OCI-LY1 (cell line): ENCODE measurements at regions not wholly inside any gene's neighbourhood (a gene's known extent, or its start where the extent isn't known, plus 50 kb on each side); places are given as distances from the start of the nearest gene placed in this dataset.

Experiments
- H2AFZ ChIP-seq: fragments of 200-600 bp; sonication (generic), shearing (Covaris generic); 2 replicates; pipeline ENCODE4 v1.6.0; 2014; ENCODE audit warnings: antibody characterized with exemption, mild to moderate bottlenecking, low read length
- H3F3A ChIP-seq: fragments of 200-600 bp; sonication (generic), shearing (Covaris generic); 2 replicates; pipeline ENCODE4 v1.6.0; 2014; ENCODE audit warnings: mild to moderate bottlenecking, antibody characterized with exemption, low read length, moderate library complexity; ENCODE audit not compliant: insufficient read depth
- H3K27ac ChIP-seq: fragments of 200-600 bp; sonication (generic); 2 replicates; pipeline ENCODE4 v1.5.1; 2014; ENCODE audit warnings: low read length, mixed run types, mild to moderate bottlenecking, low read depth; ENCODE audit not compliant: poor library complexity, severe bottlenecking
- H3K27me3 ChIP-seq: fragments of 200-600 bp; sonication (generic); 2 replicates; pipeline ENCODE4 v1.6.0; 2014; ENCODE audit warnings: antibody characterized with exemption, mild to moderate bottlenecking, low read length, moderate library complexity; ENCODE audit not compliant: insufficient read depth
- H3K36me3 ChIP-seq: fragments of 200-600 bp; sonication (generic); 2 replicates; pipeline ENCODE4 v1.6.1; 2014; ENCODE audit warnings: mild to moderate bottlenecking, antibody characterized with exemption, low read length, moderate library complexity, mixed read lengths; ENCODE audit not compliant: insufficient read depth
- H3K4me1 ChIP-seq: fragments of 200-600 bp; sonication (generic); 2 replicates; pipeline ENCODE4 v1.5.1; 2014; ENCODE audit warnings: mild to moderate bottlenecking, low read length, moderate library complexity; ENCODE audit not compliant: insufficient read depth, severe bottlenecking
- H3K4me2 ChIP-seq: fragments of 200-600 bp; sonication (generic), shearing (Covaris generic); 2 replicates; pipeline ENCODE4 v1.6.1; 2014; ENCODE audit warnings: low read length
- H3K4me3 ChIP-seq: fragments of 200-600 bp; sonication (generic); 2 replicates; pipeline ENCODE4 v1.5.1; 2014; ENCODE audit warnings: low read length, low read depth, mild to moderate bottlenecking, mixed read lengths; ENCODE audit not compliant: poor library complexity, severe bottlenecking
- H3K79me2 ChIP-seq: fragments of 200-600 bp; shearing (Covaris generic); 2 replicates; pipeline ENCODE4 v1.6.1; 2016; ENCODE audit warnings: mixed run types, low read length, mixed read lengths; ENCODE audit not compliant: insufficient read depth
- H3K9ac ChIP-seq: fragments of 200-600 bp; sonication (generic), shearing (Covaris generic); 2 replicates; pipeline ENCODE4 v1.6.1; 2014; ENCODE audit warnings: mild to moderate bottlenecking, low read length, mixed read lengths
- H3K9me2 ChIP-seq: fragments of 200-600 bp; sonication (generic), shearing (Covaris generic); 2 replicates; pipeline ENCODE4 v1.6.1; 2014; ENCODE audit warnings: low read depth, mild to moderate bottlenecking, low read length, mixed read lengths
- H3K9me3 ChIP-seq: fragments of 200-600 bp; shearing (Covaris generic); 2 replicates; pipeline ENCODE4 v1.6.1; 2014; ENCODE audit warnings: low read length, mixed read lengths
- H4K20me1 ChIP-seq: fragments of 200-600 bp; sonication (generic), shearing (Covaris generic); 2 replicates; pipeline ENCODE4 v1.6.0; 2016; ENCODE audit warnings: mild to moderate bottlenecking, low read length; ENCODE audit not compliant: insufficient read depth
- EZH2 ChIP-seq: fragments of 200-600 bp; sonication (generic), shearing (Covaris generic); IDR thresholded peaks from 2 replicates; pipeline ENCODE4 v1.8.0; 2017; ENCODE audit warnings: borderline replicate concordance, mixed run types, mild to moderate bottlenecking, antibody characterized with exemption, low read length, moderate library complexity, mixed read lengths
- TF ChIP-seq, protein P1 (sequence below): fragments of 200-600 bp; sonication (generic), shearing (Covaris generic); IDR thresholded peaks from 2 replicates; pipeline ENCODE4 v1.5.1; 2017; ENCODE audit warnings: mild to moderate bottlenecking, antibody characterized with exemption, low read length, moderate library complexity, mixed read lengths

DNA sequence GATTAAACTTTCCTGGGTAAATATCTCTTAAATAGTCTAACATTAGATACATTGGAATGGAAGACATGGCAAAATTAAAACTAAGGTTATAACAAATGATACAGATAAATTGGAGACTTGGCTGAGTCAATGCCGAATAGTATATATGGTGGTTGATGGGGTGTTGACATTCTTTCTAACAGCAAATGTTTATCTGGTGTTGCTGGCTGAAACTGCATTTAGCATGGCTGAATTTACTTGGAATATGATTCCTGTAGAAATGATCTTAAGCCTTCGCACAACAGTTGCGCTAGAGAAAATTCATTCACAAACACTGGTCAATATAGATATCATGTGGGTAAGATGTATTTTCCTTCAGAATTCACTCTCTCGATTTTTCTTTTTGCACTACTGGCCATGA, 646.0 kb upstream of the CXADR start:
- H3K9me3 ChIP-seq = no peaks in the 10 kb centered on the region
- no peaks in the 10 kb centered on the region for H3K4me1 ChIP-seq
- TF ChIP-seq, protein P1, sequence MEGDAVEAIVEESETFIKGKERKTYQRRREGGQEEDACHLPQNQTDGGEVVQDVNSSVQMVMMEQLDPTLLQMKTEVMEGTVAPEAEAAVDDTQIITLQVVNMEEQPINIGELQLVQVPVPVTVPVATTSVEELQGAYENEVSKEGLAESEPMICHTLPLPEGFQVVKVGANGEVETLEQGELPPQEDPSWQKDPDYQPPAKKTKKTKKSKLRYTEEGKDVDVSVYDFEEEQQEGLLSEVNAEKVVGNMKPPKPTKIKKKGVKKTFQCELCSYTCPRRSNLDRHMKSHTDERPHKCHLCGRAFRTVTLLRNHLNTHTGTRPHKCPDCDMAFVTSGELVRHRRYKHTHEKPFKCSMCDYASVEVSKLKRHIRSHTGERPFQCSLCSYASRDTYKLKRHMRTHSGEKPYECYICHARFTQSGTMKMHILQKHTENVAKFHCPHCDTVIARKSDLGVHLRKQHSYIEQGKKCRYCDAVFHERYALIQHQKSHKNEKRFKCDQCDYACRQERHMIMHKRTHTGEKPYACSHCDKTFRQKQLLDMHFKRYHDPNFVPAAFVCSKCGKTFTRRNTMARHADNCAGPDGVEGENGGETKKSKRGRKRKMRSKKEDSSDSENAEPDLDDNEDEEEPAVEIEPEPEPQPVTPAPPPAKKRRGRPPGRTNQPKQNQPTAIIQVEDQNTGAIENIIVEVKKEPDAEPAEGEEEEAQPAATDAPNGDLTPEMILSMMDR = no peak
- no peak for TF ChIP-seq EZH2
- no peak overlapping the region for H2AFZ ChIP-seq
- no peaks in the 10 kb centered on the region for H3F3A ChIP-seq
- H3K4me2 ChIP-seq = no peak overlapping the region
- no peaks in the 10 kb centered on the region for H3K79me2 ChIP-seq
- no peaks in the 10 kb centered on the region for H3K36me3 ChIP-seq
- H3K27ac ChIP-seq = no peak overlapping the region
- H4K20me1 ChIP-seq = no peaks in the 10 kb centered on the region
- no peak overlapping the region for H3K9ac ChIP-seq
- H3K27me3 ChIP-seq = no peaks in the 10 kb centered on the region
- no peaks in the 10 kb centered on the region for H3K9me2 ChIP-seq
- no peak overlapping the region for H3K4me3 ChIP-seq

DNA sequence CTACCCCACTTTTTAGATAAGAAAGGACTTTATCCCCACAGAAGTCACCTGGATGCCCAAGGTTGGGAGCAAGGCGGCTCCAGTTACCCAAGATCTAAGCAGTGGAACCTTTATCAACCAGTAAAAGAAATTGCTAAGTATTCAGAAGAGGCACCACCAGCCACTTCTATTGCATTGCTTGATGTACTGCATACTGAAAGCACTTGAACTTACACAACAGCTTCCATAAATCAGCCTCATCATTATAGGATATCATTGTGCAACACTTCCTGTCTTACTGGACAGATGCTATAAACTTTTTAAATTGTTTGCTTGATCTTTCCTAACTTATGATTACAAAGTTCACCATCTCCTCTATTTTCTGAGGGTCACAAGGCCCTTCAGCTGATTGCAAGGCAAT, 642.7 kb upstream of the CXADR start:
- Histone ChIP-seq H2AFZ (no peak overlapping the region), H3K9me3 (no peaks in the 10 kb centered on the region), H3K79me2 (no peaks in the 10 kb centered on the region), H3K36me3 (no peaks in the 10 kb centered on the region), H3K9ac (no peak overlapping the region), H3F3A (no peaks in the 10 kb centered on the region), H3K4me2 (no peak overlapping the region), H3K9me2 (no peaks in the 10 kb centered on the region), H3K4me1 (no peaks in the 10 kb centered on the region), H3K4me3 (no peak overlapping the region), H4K20me1 (no peaks in the 10 kb centered on the region), H3K27me3 (no peaks in the 10 kb centered on the region), H3K27ac (no peak overlapping the region)
- TF ChIP-seq, protein P1 = no peak
- TF ChIP-seq EZH2 = no peak

DNA sequence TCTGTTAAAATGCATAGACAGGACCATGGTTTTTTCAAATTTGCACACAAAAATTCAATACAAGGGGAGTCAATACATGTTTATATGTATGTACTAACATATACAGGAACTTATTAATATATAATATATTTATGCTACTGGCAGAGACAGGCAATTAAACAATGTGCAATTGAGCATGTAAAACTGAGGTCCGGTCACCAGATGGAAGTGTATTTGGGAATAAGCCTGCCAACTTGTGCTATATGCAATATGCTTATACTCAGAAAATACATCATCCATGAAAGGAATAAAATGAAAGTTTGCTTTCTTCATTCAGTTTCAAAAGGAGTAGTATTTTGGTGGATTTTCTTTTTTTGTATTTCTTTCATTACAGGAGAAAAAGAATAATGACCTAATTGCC, 640.2 kb upstream of the CXADR start:
- no peaks in the 10 kb centered on the region for H3F3A ChIP-seq
- no peaks in the 10 kb centered on the region for H3K9me2 ChIP-seq
- no peak overlapping the region for H3K4me2 ChIP-seq
- H3K9me3 ChIP-seq = no peaks in the 10 kb centered on the region
- no peaks in the 10 kb centered on the region for H3K79me2 ChIP-seq
- no peak for TF ChIP-seq EZH2
- TF ChIP-seq, protein P1 = no peak
- H3K4me3 ChIP-seq = no peak overlapping the region
- no peak overlapping the region for H3K27ac ChIP-seq
- no peaks in the 10 kb centered on the region for H4K20me1 ChIP-seq
- H3K9ac ChIP-seq = no peak overlapping the region
- H3K36me3 ChIP-seq = no peaks in the 10 kb centered on the region
- no peaks in the 10 kb centered on the region for H3K4me1 ChIP-seq
- no peak overlapping the region for H2AFZ ChIP-seq
- H3K27me3 ChIP-seq = no peaks in the 10 kb centered on the region
